ENCODE measurements at regions not wholly inside any gene's neighbourhood (a gene's known extent, or its start where the extent isn't known, plus 50 kb on each side); places are given as distances from the start of the nearest gene placed in this dataset.

GRCh38 chr6:114431641-114432040 is 88.8 kb upstream of the HS3ST5 start:
- Histone ChIP-seq H3K4me1 (ENCODE audit: control insufficient read depth, extremely low read depth, insufficient read depth, low read length) (no peaks in the 10 kb centered on the region), H3K27ac (ENCODE audit: insufficient read depth, low read depth, low read length) (no peak overlapping the region), H4K20me1 (replicated peaks; ENCODE audit: control insufficient read depth, extremely low read depth, insufficient read depth, low read length) (no peaks in the 10 kb centered on the region), H3K4me3 (replicated peaks in 1 of 3; ENCODE audit: insufficient read depth in 1 of 3, low read depth in 1 of 3, low read length in 3 of 3) (no peak overlapping the region), H3K36me3 (ENCODE audit: control insufficient read depth in 2 of 2, extremely low read depth in 1 of 2, insufficient read depth in 2 of 2, low read length in 2 of 2) (no peaks in the 10 kb centered on the region), H3K9me3 (replicated peaks; ENCODE audit: control insufficient read depth, insufficient read depth, low read length) (peaks cover under 1% of the 10 kb centered on the region), H3K79me2 (ENCODE audit: control insufficient read depth, insufficient read depth, low read length) (no peaks in the 10 kb centered on the region), H3K9ac (replicated peaks; ENCODE audit: extremely low read depth, insufficient read depth, low read length) (no peak overlapping the region), H3K9me1 (replicated peaks; ENCODE audit: control insufficient read depth, extremely low read depth, insufficient read depth, low read length) (no peaks in the 10 kb centered on the region), H3K4me2 (ENCODE audit: insufficient read depth, low read length) (no peak overlapping the region), H3K27me3 (ENCODE audit: control insufficient read depth in 2 of 2, insufficient read depth in 2 of 2, low read length in 2 of 2) (no peaks in the 10 kb centered on the region), H2AFZ (ENCODE audit: low read depth, low read length) (no peak overlapping the region)
- no TSS peak for BruUV-seq (replicated peaks)
- no peak for DNase-seq (ENCODE audit: low read depth, low spot score)
- TF ChIP-seq JUN (IDR thresholded peaks at IDR 0.05; ENCODE audit: borderline replicate concordance, insufficient read depth, insufficient read length, low read depth) (no peak), MAX (IDR thresholded peaks at IDR 0.05; ENCODE audit: insufficient read depth, insufficient read length) (no peak), GATA2 (IDR thresholded peaks at IDR 0.05; ENCODE audit: insufficient read depth, insufficient read length, low read depth, low read length) (no peak), FOS (IDR thresholded peaks at IDR 0.05; ENCODE audit: borderline replicate concordance, insufficient read depth, low read length) (no peak), POLR2A (IDR thresholded peaks at IDR 0.05; ENCODE audit: low read depth, low read length) (no peak)
- intact Hi-C loops (cut with micrococcal nuclease), result no loop called here
- FAIRE-seq, result no peak
- dilution Hi-C loops (cut with MboI; ENCODE audit: extremely low pct_ligation_motif_present, low sequenced_read_pairs), result no loop called here
- ChIA-PET CTCF (no interaction called here), POLR2A (no interaction called here)

- Histone ChIP-seq H3K9me3 (replicated peaks; ENCODE audit: control insufficient read depth, insufficient read depth, low read length) (no peaks in the 10 kb centered on the region), H3K36me3 (ENCODE audit: control insufficient read depth in 2 of 2, extremely low read depth in 1 of 2, insufficient read depth in 2 of 2, low read length in 2 of 2) (no peaks in the 10 kb centered on the region), H3K27ac (ENCODE audit: insufficient read depth, low read depth, low read length) (no peak overlapping the region), H3K4me3 (replicated peaks in 1 of 3; ENCODE audit: insufficient read depth in 1 of 3, low read depth in 1 of 3, low read length in 3 of 3) (no peak overlapping the region), H2AFZ (ENCODE audit: low read depth, low read length) (no peak overlapping the region), H3K4me2 (ENCODE audit: insufficient read depth, low read length) (no peak overlapping the region), H3K27me3 (ENCODE audit: control insufficient read depth in 2 of 2, insufficient read depth in 2 of 2, low read length in 2 of 2) (no peaks in the 10 kb centered on the region), H4K20me1 (replicated peaks; ENCODE audit: control insufficient read depth, extremely low read depth, insufficient read depth, low read length) (no peaks in the 10 kb centered on the region), H3K9ac (replicated peaks; ENCODE audit: extremely low read depth, insufficient read depth, low read length) (no peak overlapping the region), H3K9me1 (replicated peaks; ENCODE audit: control insufficient read depth, extremely low read depth, insufficient read depth, low read length) (no peaks in the 10 kb centered on the region), H3K79me2 (ENCODE audit: control insufficient read depth, insufficient read depth, low read length) (no peaks in the 10 kb centered on the region), H3K4me1 (ENCODE audit: control insufficient read depth, extremely low read depth, insufficient read depth, low read length) (no peaks in the 10 kb centered on the region)
- dilution Hi-C loops (cut with MboI; ENCODE audit: extremely low pct_ligation_motif_present, low sequenced_read_pairs) (no loop called here), intact Hi-C loops (cut with micrococcal nuclease) (no loop called here)
- DNase-seq (ENCODE audit: low read depth, low spot score), result no peak
- no peak for TF ChIP-seq POLR2AphosphoS5 (IDR thresholded peaks at IDR 0.05; ENCODE audit: insufficient read depth, low read depth, low read length)
- TF ChIP-seq CTCF (IDR thresholded peaks at IDR 0.05; ENCODE audit: extremely low read depth in 1 of 2, insufficient read depth in 1 of 2, low read depth in 1 of 2, low read length in 2 of 2), result no peak
- no peak for TF ChIP-seq POLR2A (IDR thresholded peaks at IDR 0.05; ENCODE audit: low read depth, low read length)
- TF ChIP-seq MYC (IDR thresholded peaks at IDR 0.05; ENCODE audit: low read depth, low read length), result no peak
- TF ChIP-seq FOS (IDR thresholded peaks at IDR 0.05; ENCODE audit: borderline replicate concordance, insufficient read depth, low read length), result no peak
- no peak for TF ChIP-seq JUN (IDR thresholded peaks at IDR 0.05; ENCODE audit: borderline replicate concordance, insufficient read depth, insufficient read length, low read depth)
- no peak for TF ChIP-seq GATA2 (IDR thresholded peaks at IDR 0.05; ENCODE audit: insufficient read depth, insufficient read length, low read depth, low read length)
- TF ChIP-seq EZH2 (IDR thresholded peaks at IDR 0.05; ENCODE audit: borderline replicate concordance, low read depth, low read length, severe bottlenecking), result no peak
- TF ChIP-seq MAX (IDR thresholded peaks at IDR 0.05; ENCODE audit: insufficient read depth, insufficient read length), result no peak
- POLR2A ChIA-PET, result no interaction called here
- no peak for FAIRE-seq
- CTCF ChIA-PET, result no interaction called here
- no TSS peak for BruUV-seq (replicated peaks)
Observed at GRCh38 chr6:114430534-114431124, 87.8 kb upstream of the HS3ST5 start.
